ENCODE measurements at regions not wholly inside any gene's neighbourhood (a gene's known extent, or its start where the extent isn't known, plus 50 kb on each side); places are given as distances from the start of the nearest gene placed in this dataset.

- Histone ChIP-seq H3K4me1 (replicated peaks in 1 of 4; ENCODE audit: control insufficient read depth in 3 of 4, insufficient read depth in 4 of 4, low read length in 3 of 4) (no peaks in the 10 kb centered on the region), H2AFZ (ENCODE audit: low read length) (no peak overlapping the region), H3K14ac (ENCODE audit: insufficient read length) (no peak overlapping the region), H2BK120ac (replicated peaks; ENCODE audit: low read depth, low read length) (no peak overlapping the region), H4K8ac (ENCODE audit: extremely low read depth, insufficient read depth, low read length) (no peak overlapping the region; the same call in 1 of the 2 replicates), H2BK5ac (ENCODE audit: low read depth, low read length) (no peak overlapping the region), H3K79me2 (ENCODE audit: control insufficient read depth in 1 of 2, insufficient read depth in 2 of 2, low read length in 2 of 2) (no peaks in the 10 kb centered on the region), H4K91ac (replicated peaks; ENCODE audit: insufficient read length, low read length) (no peak overlapping the region), H4K20me1 (replicated peaks in 1 of 2; ENCODE audit: control insufficient read depth in 1 of 2, insufficient read depth in 2 of 2, low read length in 2 of 2) (no peaks in the 10 kb centered on the region), H2BK15ac (ENCODE audit: low read length) (no peak overlapping the region), H2BK20ac (ENCODE audit: low read length) (0 out of 2 replicates have a peak overlapping the region, but pooled peaks have one; percentile 15), H3K56ac (replicated peaks; ENCODE audit: insufficient read length, low read depth, low read length) (no peak overlapping the region), H3K4ac (replicated peaks; ENCODE audit: insufficient read length, low read depth, low read length) (no peak overlapping the region), H3K27me3 (replicated peaks in 1 of 4; ENCODE audit: control insufficient read depth in 3 of 4, extremely low read depth in 1 of 4, insufficient read depth in 3 of 4, low read length in 3 of 4) (no peaks in the 10 kb centered on the region), H3K18ac (ENCODE audit: extremely low read depth, low read length) (no peak overlapping the region), H2AK5ac (ENCODE audit: low read depth, low read length) (no peak overlapping the region), H4K5ac (ENCODE audit: insufficient read length, low read depth, low read length) (no peak overlapping the region), H3K4me3 (ENCODE audit: extremely low read depth in 1 of 4, insufficient read depth in 2 of 4, low read depth in 3 of 4, low read length in 4 of 4) (no peak overlapping the region), H2BK12ac (ENCODE audit: low read depth, low read length) (no peak overlapping the region), H3K36me3 (ENCODE audit: control insufficient read depth in 2 of 4, insufficient read depth in 4 of 4, low read length in 3 of 4) (no peaks in the 10 kb centered on the region), H3K27ac (ENCODE audit: low read depth, low read length) (no peak overlapping the region), H3K9me3 (ENCODE audit: insufficient read depth in 2 of 2, low read depth in 1 of 2, low read length in 1 of 2) (no peaks in the 10 kb centered on the region), H3K23ac (ENCODE audit: insufficient read length) (no peak overlapping the region), H3K79me1 (ENCODE audit: low read depth, low read length) (no peaks in the 10 kb centered on the region), H3K9ac (replicated peaks in 1 of 4; ENCODE audit: extremely low read depth in 1 of 4, low read depth in 3 of 4, low read length in 3 of 4) (no peak overlapping the region), H3K23me2 (ENCODE audit: low read depth, low read length) (no peaks in the 10 kb centered on the region), H3K4me2 (ENCODE audit: insufficient read depth in 1 of 2, low read depth in 2 of 2, low read length in 2 of 2) (no peak overlapping the region)
- 79% methylated on average over 2 of the region's 2 CpGs; no CpG with 5 or more reads in 1 of the 2 experiments for WGBS, 2 experiments (ENCODE audit: extremely low coverage in 1 of 2, insufficient coverage in 1 of 2, insufficient read length in 1 of 2, insufficient replicate concordance in 2 of 2, low coverage in 1 of 2, low lambda C conversion rate in 2 of 2, missing lambda C conversion rate in 1 of 2)
- no peak for FAIRE-seq
- no peak for TF ChIP-seq CREB1 (IDR thresholded peaks at IDR 0.05)
- TF ChIP-seq YY1 (IDR thresholded peaks at IDR 0.05; ENCODE audit: low read depth, low read length), result no peak
- no peak for TF ChIP-seq SP4 (IDR thresholded peaks at IDR 0.05; ENCODE audit: low read length)
- TF ChIP-seq CHD2 (IDR thresholded peaks at IDR 0.05; ENCODE audit: low read length), result no peak
- ChIA-PET CTCF (ENCODE audit: partially characterized antibody) (interaction anchor here (0.6 to 2.3 kb wide), 2 partner anchors 8 to 412 kb away, joined by 3 to 5 read pairs; no protein-coding TSS in a partner anchor), POLR2A (ENCODE audit: partially characterized antibody) (interaction anchor here (0.8 to 0.9 kb wide), 2 partner anchors 8 to 9 kb away, joined by 3 read pairs; no protein-coding TSS in a partner anchor)
- no peak for DNase-seq (ENCODE audit: low read depth in 1 of 2, low spot score in 2 of 2)
Observed at GRCh38 chr1:229964281-229964680, 102.8 kb upstream of the GALNT2 start.
